Gastrocnemius medialis (tissue), 4 donors: ENCODE measurements at regions not wholly inside any gene's neighbourhood (a gene's known extent, or its start where the extent isn't known, plus 50 kb on each side); places are given as distances from the start of the nearest gene placed in this dataset.

Source experiments
- POLR2A ChIP-seq, 2 donors: fragments of 450-650 bp; IDR thresholded peaks; one replicate each; pipeline ENCODE4 v1.6.1; 2017; ENCODE audit warnings: antibody characterized with exemption in 2 of 2, mild to moderate bottlenecking in 2 of 2, moderate library complexity in 2 of 2
- TF ChIP-seq, protein P1 (sequence below), 5 experiments: fragments of 450-650 bp in 3 of 5; fragments of 200-600 bp in 2 of 5; sonication (generic) in 2 of 5; IDR thresholded peaks in 4 of 5; conservative IDR thresholded peaks in 1 of 5; 1 replicate in 4 of 5; 2 replicates in 1 of 5; pipeline ENCODE4 v1.5.1; 2016 to 2019; ENCODE audit warnings: antibody characterized with exemption in 5 of 5, mild to moderate bottlenecking in 3 of 5, moderate library complexity in 3 of 5

DNA sequence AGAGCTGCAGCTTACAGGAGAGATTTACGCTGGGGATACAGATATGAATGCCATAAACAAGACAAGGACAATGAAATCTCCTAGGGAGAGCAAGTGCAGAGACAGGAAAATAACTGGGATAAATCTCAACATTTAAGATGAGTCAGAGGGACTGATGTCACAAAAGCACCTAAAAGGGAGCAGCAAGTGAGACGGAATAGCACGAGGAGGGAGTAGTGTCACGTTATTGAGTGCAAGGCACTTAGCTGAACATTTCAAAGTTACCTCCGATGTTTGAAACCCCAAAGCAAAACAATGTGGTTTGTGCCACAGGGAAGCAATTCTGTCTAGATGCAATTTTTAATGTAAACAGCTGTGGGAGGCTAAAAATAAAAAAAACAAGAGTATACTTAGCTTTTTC, 1131.7 kb upstream of the EYS start:
- TF ChIP-seq, protein P1, sequence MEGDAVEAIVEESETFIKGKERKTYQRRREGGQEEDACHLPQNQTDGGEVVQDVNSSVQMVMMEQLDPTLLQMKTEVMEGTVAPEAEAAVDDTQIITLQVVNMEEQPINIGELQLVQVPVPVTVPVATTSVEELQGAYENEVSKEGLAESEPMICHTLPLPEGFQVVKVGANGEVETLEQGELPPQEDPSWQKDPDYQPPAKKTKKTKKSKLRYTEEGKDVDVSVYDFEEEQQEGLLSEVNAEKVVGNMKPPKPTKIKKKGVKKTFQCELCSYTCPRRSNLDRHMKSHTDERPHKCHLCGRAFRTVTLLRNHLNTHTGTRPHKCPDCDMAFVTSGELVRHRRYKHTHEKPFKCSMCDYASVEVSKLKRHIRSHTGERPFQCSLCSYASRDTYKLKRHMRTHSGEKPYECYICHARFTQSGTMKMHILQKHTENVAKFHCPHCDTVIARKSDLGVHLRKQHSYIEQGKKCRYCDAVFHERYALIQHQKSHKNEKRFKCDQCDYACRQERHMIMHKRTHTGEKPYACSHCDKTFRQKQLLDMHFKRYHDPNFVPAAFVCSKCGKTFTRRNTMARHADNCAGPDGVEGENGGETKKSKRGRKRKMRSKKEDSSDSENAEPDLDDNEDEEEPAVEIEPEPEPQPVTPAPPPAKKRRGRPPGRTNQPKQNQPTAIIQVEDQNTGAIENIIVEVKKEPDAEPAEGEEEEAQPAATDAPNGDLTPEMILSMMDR (IDR thresholded peaks at IDR 0.05 in 4 of 5, conservative IDR thresholded peaks at IDR 0.05 in 1 of 5) = no peak
- TF ChIP-seq POLR2A (IDR thresholded peaks at IDR 0.05) = no peak
